ENCODE measurements at regions not wholly inside any gene's neighbourhood (a gene's known extent, or its start where the extent isn't known, plus 50 kb on each side); places are given as distances from the start of the nearest gene placed in this dataset.

GRCh38 chr2:207463433-207463832 is 66.3 kb upstream of the CREB1 start:
- Histone ChIP-seq H3K27ac (ENCODE audit: low read depth, low read length) (no peak overlapping the region), H3K4me1 (ENCODE audit: control insufficient read depth, insufficient read depth, low read length) (no peaks in the 10 kb centered on the region), H3K9me3 (ENCODE audit: control insufficient read depth, insufficient read depth, low read length) (no peaks in the 10 kb centered on the region)

GRCh38 chr2:207464007-207464406 is 65.8 kb upstream of the CREB1 start:
- no peak overlapping the region for H3K27ac ChIP-seq (ENCODE audit: low read depth, low read length)
- no peaks in the 10 kb centered on the region for H3K36me3 ChIP-seq (ENCODE audit: control insufficient read depth, insufficient read depth, low read length)
- no peak overlapping the region for H3K4me3 ChIP-seq (ENCODE audit: low read depth, low read length)
- H3K27me3 ChIP-seq (ENCODE audit: control insufficient read depth, insufficient read depth, low read length), result no peaks in the 10 kb centered on the region
- no peak overlapping the region for H3K9ac ChIP-seq (ENCODE audit: low read depth, low read length)
- H3K4me1 ChIP-seq (ENCODE audit: control insufficient read depth, insufficient read depth, low read length), result no peaks in the 10 kb centered on the region
- no peaks in the 10 kb centered on the region for H3K9me3 ChIP-seq (ENCODE audit: control insufficient read depth, insufficient read depth, low read length)

More at GRCh38 chr2:207463433-207463832, 66.3 kb upstream of the CREB1 start:
- Histone ChIP-seq H3K36me3 (ENCODE audit: control insufficient read depth, insufficient read depth, low read length) (no peaks in the 10 kb centered on the region), H3K27me3 (ENCODE audit: control insufficient read depth, insufficient read depth, low read length) (no peaks in the 10 kb centered on the region), H3K4me3 (ENCODE audit: low read depth, low read length) (no peak overlapping the region), H3K9ac (ENCODE audit: low read depth, low read length) (no peak overlapping the region)

- Histone ChIP-seq H3K36me3 (ENCODE audit: control insufficient read depth, insufficient read depth, low read length) (no peaks in the 10 kb centered on the region), H3K9ac (ENCODE audit: low read depth, low read length) (no peak overlapping the region), H3K27ac (ENCODE audit: low read depth, low read length) (no peak overlapping the region), H3K4me1 (ENCODE audit: control insufficient read depth, insufficient read depth, low read length) (no peaks in the 10 kb centered on the region), H3K4me3 (ENCODE audit: low read depth, low read length) (no peak overlapping the region), H3K9me3 (ENCODE audit: control insufficient read depth, insufficient read depth, low read length) (no peaks in the 10 kb centered on the region), H3K27me3 (ENCODE audit: control insufficient read depth, insufficient read depth, low read length) (no peaks in the 10 kb centered on the region)
Measured at GRCh38 chr2:207465894-207466293, 63.9 kb upstream of the CREB1 start.

- Histone ChIP-seq H3K27me3 (ENCODE audit: control insufficient read depth, insufficient read depth, low read length) (no peaks in the 10 kb centered on the region), H3K36me3 (ENCODE audit: control insufficient read depth, insufficient read depth, low read length) (no peaks in the 10 kb centered on the region), H3K9ac (ENCODE audit: low read depth, low read length) (no peak overlapping the region), H3K27ac (ENCODE audit: low read depth, low read length) (no peak overlapping the region), H3K4me3 (ENCODE audit: low read depth, low read length) (no peak overlapping the region), H3K9me3 (ENCODE audit: control insufficient read depth, insufficient read depth, low read length) (no peaks in the 10 kb centered on the region), H3K4me1 (ENCODE audit: control insufficient read depth, insufficient read depth, low read length) (peaks cover 4% of the 10 kb centered on the region)
Measured at GRCh38 chr2:207467716-207468347, 61.9 kb upstream of the CREB1 start.

GRCh38 chr2:207468488-207468887 is 61.3 kb upstream of the CREB1 start:
- Histone ChIP-seq H3K9ac (ENCODE audit: low read depth, low read length) (no peak overlapping the region), H3K4me1 (ENCODE audit: control insufficient read depth, insufficient read depth, low read length) (peaks cover 11% of the 10 kb centered on the region), H3K36me3 (ENCODE audit: control insufficient read depth, insufficient read depth, low read length) (no peaks in the 10 kb centered on the region), H3K9me3 (ENCODE audit: control insufficient read depth, insufficient read depth, low read length) (no peaks in the 10 kb centered on the region), H3K27ac (ENCODE audit: low read depth, low read length) (no peak overlapping the region), H3K27me3 (ENCODE audit: control insufficient read depth, insufficient read depth, low read length) (no peaks in the 10 kb centered on the region), H3K4me3 (ENCODE audit: low read depth, low read length) (no peak overlapping the region)

- Histone ChIP-seq H3K36me3 (ENCODE audit: control insufficient read depth, insufficient read depth, low read length) (no peaks in the 10 kb centered on the region), H3K27me3 (ENCODE audit: control insufficient read depth, insufficient read depth, low read length) (no peaks in the 10 kb centered on the region), H3K9ac (ENCODE audit: low read depth, low read length) (no peak overlapping the region), H3K4me1 (ENCODE audit: control insufficient read depth, insufficient read depth, low read length) (peaks cover 15% of the 10 kb centered on the region), H3K4me3 (ENCODE audit: low read depth, low read length) (no peak overlapping the region), H3K27ac (ENCODE audit: low read depth, low read length) (no peak overlapping the region), H3K9me3 (ENCODE audit: control insufficient read depth, insufficient read depth, low read length) (no peaks in the 10 kb centered on the region)
Measured at GRCh38 chr2:207469451-207469850, 60.3 kb upstream of the CREB1 start.

GRCh38 chr2:207469943-207470729 is 59.6 kb upstream of the CREB1 start:
- H3K4me1 ChIP-seq (ENCODE audit: control insufficient read depth, insufficient read depth, low read length), result peaks cover 17% of the 10 kb centered on the region
- H3K4me3 ChIP-seq (ENCODE audit: low read depth, low read length), result no peak overlapping the region
- no peak overlapping the region for H3K9ac ChIP-seq (ENCODE audit: low read depth, low read length)
- no peaks in the 10 kb centered on the region for H3K36me3 ChIP-seq (ENCODE audit: control insufficient read depth, insufficient read depth, low read length)
- H3K9me3 ChIP-seq (ENCODE audit: control insufficient read depth, insufficient read depth, low read length), result no peaks in the 10 kb centered on the region
- H3K27ac ChIP-seq (ENCODE audit: low read depth, low read length), result no peak overlapping the region
- H3K27me3 ChIP-seq (ENCODE audit: control insufficient read depth, insufficient read depth, low read length), result no peaks in the 10 kb centered on the region

GRCh38 chr2:207471261-207471660 is 58.5 kb upstream of the CREB1 start:
- no peaks in the 10 kb centered on the region for H3K9me3 ChIP-seq (ENCODE audit: control insufficient read depth, insufficient read depth, low read length)
- no peak overlapping the region for H3K9ac ChIP-seq (ENCODE audit: low read depth, low read length)
- peaks cover 22% of the 10 kb centered on the region for H3K4me1 ChIP-seq (ENCODE audit: control insufficient read depth, insufficient read depth, low read length)
- H3K36me3 ChIP-seq (ENCODE audit: control insufficient read depth, insufficient read depth, low read length), result no peaks in the 10 kb centered on the region
- no peaks in the 10 kb centered on the region for H3K27me3 ChIP-seq (ENCODE audit: control insufficient read depth, insufficient read depth, low read length)
- no peak overlapping the region for H3K4me3 ChIP-seq (ENCODE audit: low read depth, low read length)
- H3K27ac ChIP-seq (ENCODE audit: low read depth, low read length), result no peak overlapping the region

GRCh38 chr2:207472343-207473048 is 57.3 kb upstream of the CREB1 start:
- no peaks in the 10 kb centered on the region for H3K36me3 ChIP-seq (ENCODE audit: control insufficient read depth, insufficient read depth, low read length)
- no peaks in the 10 kb centered on the region for H3K9me3 ChIP-seq (ENCODE audit: control insufficient read depth, insufficient read depth, low read length)
- H3K27ac ChIP-seq (ENCODE audit: low read depth, low read length), result peak overlapping the region; percentile 49
- H3K4me1 ChIP-seq (ENCODE audit: control insufficient read depth, insufficient read depth, low read length), result peaks cover 27% of the 10 kb centered on the region
- no peak overlapping the region for H3K9ac ChIP-seq (ENCODE audit: low read depth, low read length)
- no peak overlapping the region for H3K4me3 ChIP-seq (ENCODE audit: low read depth, low read length)
- H3K27me3 ChIP-seq (ENCODE audit: control insufficient read depth, insufficient read depth, low read length), result no peaks in the 10 kb centered on the region

- Histone ChIP-seq H3K27ac (ENCODE audit: low read depth, low read length) (peak overlapping the region; percentile 49), H3K27me3 (ENCODE audit: control insufficient read depth, insufficient read depth, low read length) (no peaks in the 10 kb centered on the region), H3K4me1 (ENCODE audit: control insufficient read depth, insufficient read depth, low read length) (peaks cover 27% of the 10 kb centered on the region), H3K9ac (ENCODE audit: low read depth, low read length) (no peak overlapping the region), H3K4me3 (ENCODE audit: low read depth, low read length) (no peak overlapping the region), H3K36me3 (ENCODE audit: control insufficient read depth, insufficient read depth, low read length) (no peaks in the 10 kb centered on the region), H3K9me3 (ENCODE audit: control insufficient read depth, insufficient read depth, low read length) (no peaks in the 10 kb centered on the region)
Measured at GRCh38 chr2:207473049-207473930, 56.5 kb upstream of the CREB1 start.

Measured in HUES48 (cell line).